ENCODE measurements at regions not wholly inside any gene's neighbourhood (a gene's known extent, or its start where the extent isn't known, plus 50 kb on each side); places are given as distances from the start of the nearest gene placed in this dataset.
"Not testable (repeated sequence)": the region's sequence is repeated elsewhere in the genome, so short reads cannot be mapped to it uniquely, and the experiment has no call there.

GRCh38 chr9:7636838-7637467 is 162.6 kb downstream of the DMAC1 start:
- DNase-seq (no peak), ATAC-seq (no peak)
- H3K4me3 ChIP-seq, result no peak overlapping the region
- H3K36me3 ChIP-seq, result no peaks in the 10 kb centered on the region
- H3K27me3 ChIP-seq, result no peaks in the 10 kb centered on the region
- H3K4me1 ChIP-seq, result no peaks in the 10 kb centered on the region
- no peak for TF ChIP-seq CTCF (IDR thresholded peaks at IDR 0.05)
- intact Hi-C loops (cut with DNase I), result no loop called here
- no peaks in the 10 kb centered on the region for H3K9me3 ChIP-seq
- no peak overlapping the region for H3K27ac ChIP-seq

GRCh38 chr9:7636309-7636708 is 163.3 kb downstream of the DMAC1 start:
- no peak overlapping the region for H3K27ac ChIP-seq
- H3K27me3 ChIP-seq, result no peaks in the 10 kb centered on the region
- no peak for TF ChIP-seq CTCF (IDR thresholded peaks at IDR 0.05)
- peaks cover 0 to 1% of the 10 kb centered on the region in 2 donors for H3K9me3 ChIP-seq
- intact Hi-C loops (cut with DNase I), result no loop called here
- DNase-seq (no peak), ATAC-seq (no peak)
- no peaks in the 10 kb centered on the region for H3K36me3 ChIP-seq
- no peak overlapping the region for H3K4me3 ChIP-seq
- H3K4me1 ChIP-seq, result no peaks in the 10 kb centered on the region

GRCh38 chr9:7626571-7627029 is 173.0 kb downstream of the DMAC1 start:
- H3K27ac ChIP-seq; H3K36me3 ChIP-seq; ATAC-seq; intact Hi-C loops (cut with DNase I); H3K4me1 ChIP-seq; H3K27me3 ChIP-seq; H3K9me3 ChIP-seq; DNase-seq; H3K4me3 ChIP-seq: not testable (repeated sequence)

GRCh38 chr9:7622481-7622880 is 177.1 kb downstream of the DMAC1 start:
- H3K4me1 ChIP-seq, result no peaks in the 10 kb centered on the region
- intact Hi-C loops (cut with DNase I), result no loop called here
- H3K27ac ChIP-seq, result no peak overlapping the region
- no peak overlapping the region for H3K4me3 ChIP-seq
- DNase-seq (no peak), ATAC-seq (no peak)
- no peak for TF ChIP-seq CTCF (IDR thresholded peaks at IDR 0.05)
- H3K36me3 ChIP-seq, result no peaks in the 10 kb centered on the region
- H3K27me3 ChIP-seq, result no peaks in the 10 kb centered on the region
- no peaks in the 10 kb centered on the region for H3K9me3 ChIP-seq

GRCh38 chr9:7615344-7615743 is 184.2 kb downstream of the DMAC1 start:
- intact Hi-C loops (cut with DNase I), result no loop called here
- Histone ChIP-seq H3K27me3 (no peaks in the 10 kb centered on the region), H3K36me3 (no peaks in the 10 kb centered on the region), H3K4me1 (no peaks in the 10 kb centered on the region), H3K4me3 (no peak overlapping the region), H3K27ac (no peak overlapping the region), H3K9me3 (no peaks in the 10 kb centered on the region)
- DNase-seq (no peak), ATAC-seq (no peak)
- TF ChIP-seq CTCF (IDR thresholded peaks at IDR 0.05), result no peak

GRCh38 chr9:7613931-7614330 is 185.6 kb downstream of the DMAC1 start:
- Histone ChIP-seq H3K4me1 (no peaks in the 10 kb centered on the region), H3K4me3 (no peak overlapping the region), H3K27me3 (no peaks in the 10 kb centered on the region), H3K9me3 (no peaks in the 10 kb centered on the region), H3K27ac (no peak overlapping the region), H3K36me3 (no peaks in the 10 kb centered on the region)
- DNase-seq, result no peak
- no peak for TF ChIP-seq CTCF (IDR thresholded peaks at IDR 0.05)
- no peak for ATAC-seq
- intact Hi-C loops (cut with DNase I), result no loop called here

Data from left lung (tissue), 4 donors.